GM18507 (cell line): ENCODE measurements at regions not wholly inside any gene's neighbourhood (a gene's known extent, or its start where the extent isn't known, plus 50 kb on each side); places are given as distances from the start of the nearest gene placed in this dataset.
"Not testable (repeated sequence)": the region's sequence is repeated elsewhere in the genome, so short reads cannot be mapped to it uniquely, and the experiment has no call there.

ENCODE experiments used
- DNase-seq: peaks from one replicate; pipeline ENCODE4 v3.0.0; 2011; ENCODE audit warnings: low read depth; ENCODE audit not compliant: insufficient read length; ENCODE audit errors: extremely low spot score
- FAIRE-seq: peaks from 2 replicates; lab custom pipeline; 2011; peaks lifted over from hg19 to GRCh38; lab: Jason Lieb, UNC

DNA sequence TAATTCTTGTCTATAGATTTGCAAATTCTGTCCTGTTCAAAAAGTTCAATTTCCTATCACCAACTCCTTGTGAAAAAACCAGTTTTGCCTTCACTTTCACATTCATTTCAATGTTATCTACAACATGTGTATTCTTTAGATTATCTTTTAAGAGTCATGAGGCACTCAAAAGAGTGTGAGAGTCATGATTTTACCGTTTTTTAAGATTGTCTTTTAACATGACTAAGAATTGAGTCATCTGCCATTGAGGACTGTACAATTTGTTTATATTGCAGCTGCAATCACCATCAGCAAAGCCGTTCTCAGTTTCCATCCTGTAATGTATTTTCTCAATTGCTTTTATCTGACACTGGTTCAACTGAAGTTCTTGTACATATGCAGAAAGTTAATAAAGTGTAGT lies 275.8 kb downstream of the LNPK start:
- DNase-seq (no peak), FAIRE-seq (no peak)

DNA sequence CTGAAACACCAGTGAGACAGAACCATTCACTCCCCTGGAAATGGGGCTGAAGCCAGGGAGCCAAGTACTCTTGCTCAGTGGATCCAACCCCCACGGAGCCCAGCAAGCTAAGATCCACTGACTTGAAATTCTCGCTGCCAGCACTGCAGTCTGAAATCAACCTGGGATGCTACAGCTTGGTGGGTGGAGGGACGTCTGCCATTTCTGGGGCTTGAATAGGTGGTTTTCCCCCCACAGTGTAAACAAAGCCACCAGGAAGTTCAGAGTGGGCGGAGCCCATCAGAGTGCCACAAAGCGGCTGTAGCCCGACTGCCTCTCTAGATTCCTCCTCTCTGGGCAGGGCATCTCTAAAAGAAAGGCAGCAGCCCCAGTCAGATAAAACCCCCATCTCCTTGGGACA lies 292.8 kb downstream of the LNPK start:
- DNase-seq (no peak), FAIRE-seq (no peak)

DNA sequence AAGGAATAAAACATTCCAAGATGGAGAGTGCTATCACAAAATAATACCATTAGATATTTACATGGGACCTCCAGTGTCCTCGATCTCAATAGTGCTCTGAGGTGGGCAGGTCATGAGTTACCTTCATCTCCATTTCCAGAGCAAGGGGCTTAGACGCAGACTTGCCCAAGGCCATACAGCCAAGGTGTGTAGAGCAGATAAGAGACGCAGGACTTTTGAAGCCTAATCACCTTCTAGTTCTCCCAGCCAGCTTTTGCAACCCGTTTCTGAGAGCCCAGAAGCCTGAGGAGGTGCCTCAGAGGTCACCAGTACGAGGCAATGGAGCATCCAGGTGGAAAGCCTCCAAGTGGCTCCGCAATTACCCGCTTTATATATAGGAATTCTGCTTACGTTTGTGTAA lies 294.7 kb downstream of the LNPK start:
- FAIRE-seq (no peak), DNase-seq (no peak)

- DNase-seq, FAIRE-seq: not testable (repeated sequence)
These were observed 297.5 kb downstream of the LNPK start for GRCh38 chr2:175704568-175704967.

GRCh38 chr2:175698061-175698460 lies 304.0 kb downstream of the LNPK start:
- DNase-seq (no peak), FAIRE-seq (no peak)

- DNase-seq = no peak
- peak; percentile 74 for FAIRE-seq
These were observed 311.8 kb downstream of the LNPK start for GRCh38 chr2:175690113-175690837.

DNA sequence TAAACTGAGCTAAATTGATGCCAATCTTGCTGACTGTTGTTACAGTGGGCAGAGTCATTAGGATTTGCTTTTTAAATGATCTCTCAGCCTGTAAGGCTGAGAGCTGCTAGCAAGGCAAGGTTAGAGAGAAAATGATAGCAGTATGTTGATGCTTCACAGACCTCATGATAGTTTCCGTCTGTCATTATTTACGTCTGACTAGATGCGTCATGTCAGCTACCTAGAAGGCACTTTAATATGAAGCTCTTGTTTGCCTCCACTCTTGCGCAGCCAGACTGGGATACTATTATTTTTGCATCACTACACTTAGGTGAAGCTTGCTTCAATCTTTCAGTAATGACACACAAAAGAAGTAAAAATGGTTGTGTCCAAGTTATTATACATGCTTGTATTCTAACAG lies 313.8 kb downstream of the LNPK start:
- no peak for DNase-seq
- FAIRE-seq = no peak

- no peak for FAIRE-seq
- DNase-seq = no peak
These were observed 314.6 kb downstream of the LNPK start for GRCh38 chr2:175687465-175687864.

GRCh38 chr2:175686002-175686401 lies 316.1 kb downstream of the LNPK start:
- no peak for DNase-seq
- FAIRE-seq = no peak

DNA sequence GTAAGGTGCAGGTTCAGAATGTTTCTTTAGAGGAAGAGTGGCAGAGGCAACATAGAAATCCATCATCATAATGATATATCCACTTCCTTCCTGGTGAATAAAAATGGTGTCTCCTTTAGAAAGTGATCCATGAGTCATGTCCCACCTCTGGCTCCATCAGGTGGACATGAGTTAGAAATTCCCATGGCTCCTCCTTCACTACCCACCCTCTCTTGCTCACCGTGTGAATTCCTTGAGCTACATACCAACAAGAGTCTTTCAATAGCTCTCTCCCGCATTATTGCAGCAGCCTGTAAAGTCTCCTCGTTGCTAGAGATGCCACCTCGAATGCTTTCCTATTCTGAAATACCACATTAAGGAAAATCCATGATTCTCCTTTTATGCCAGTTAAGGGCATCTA lies 317.6 kb downstream of the LNPK start:
- FAIRE-seq (no peak), DNase-seq (no peak)

DNA sequence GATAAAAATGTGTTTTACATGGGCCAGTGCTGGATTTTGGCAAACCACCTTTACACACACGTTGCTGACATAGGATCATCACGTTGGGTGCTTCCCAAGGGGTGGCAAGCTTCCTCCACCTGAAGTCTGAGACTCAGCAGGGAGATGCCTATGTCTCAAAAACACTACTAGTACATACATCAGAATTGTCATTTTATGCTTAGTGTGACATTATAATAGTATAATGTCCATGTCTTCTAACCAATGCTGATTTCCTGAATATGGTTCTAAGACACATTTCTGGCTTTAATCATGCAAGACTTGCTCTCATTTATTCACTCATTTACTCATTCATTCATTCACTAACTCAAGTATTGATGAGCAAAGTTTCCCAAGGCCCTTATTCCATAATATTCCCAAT lies 322.3 kb downstream of the LNPK start:
- FAIRE-seq = no peak
- DNase-seq = no peak

- no peak for DNase-seq
- no peak for FAIRE-seq
These were observed 322.8 kb downstream of the LNPK start for GRCh38 chr2:175679231-175679630.

DNA sequence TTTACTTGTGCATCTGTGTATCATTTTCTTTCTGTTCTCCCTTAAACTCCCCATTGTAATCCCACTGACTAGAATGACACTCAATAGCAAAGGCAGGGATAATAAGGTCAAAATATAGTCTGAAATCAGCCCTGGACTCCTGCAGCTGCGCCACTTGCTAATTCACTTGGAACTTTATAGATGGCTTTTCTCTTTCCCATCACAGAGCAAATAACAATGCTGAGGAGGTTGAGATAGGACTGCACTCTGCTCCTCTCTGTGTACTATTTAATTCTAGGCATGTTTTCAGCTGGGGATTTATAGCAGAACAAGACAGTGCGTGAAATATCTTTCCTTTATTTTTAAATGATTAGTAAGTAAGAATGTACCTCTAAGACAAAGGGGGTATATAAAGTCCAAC lies 324.2 kb downstream of the LNPK start:
- FAIRE-seq (no peak), DNase-seq (no peak)

DNA sequence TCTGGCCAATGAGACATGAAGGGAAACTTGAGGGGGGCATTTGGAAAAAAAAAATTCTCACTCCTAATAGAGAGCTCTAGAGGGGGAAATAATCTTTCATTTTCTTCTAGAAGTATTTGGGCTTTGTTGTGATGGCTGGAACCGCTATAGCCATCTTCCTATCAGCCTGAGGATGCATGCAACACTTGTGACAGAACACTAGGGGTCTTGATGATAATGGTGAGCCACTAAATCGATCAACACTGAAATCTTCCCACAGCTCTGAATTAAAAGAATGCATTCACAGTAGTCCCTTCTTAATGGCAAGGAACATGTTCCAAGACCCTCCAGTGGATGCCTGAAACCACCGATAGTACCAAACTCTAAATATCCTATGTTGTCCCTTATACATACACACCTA lies 325.3 kb downstream of the LNPK start:
- no peak for FAIRE-seq

DNA sequence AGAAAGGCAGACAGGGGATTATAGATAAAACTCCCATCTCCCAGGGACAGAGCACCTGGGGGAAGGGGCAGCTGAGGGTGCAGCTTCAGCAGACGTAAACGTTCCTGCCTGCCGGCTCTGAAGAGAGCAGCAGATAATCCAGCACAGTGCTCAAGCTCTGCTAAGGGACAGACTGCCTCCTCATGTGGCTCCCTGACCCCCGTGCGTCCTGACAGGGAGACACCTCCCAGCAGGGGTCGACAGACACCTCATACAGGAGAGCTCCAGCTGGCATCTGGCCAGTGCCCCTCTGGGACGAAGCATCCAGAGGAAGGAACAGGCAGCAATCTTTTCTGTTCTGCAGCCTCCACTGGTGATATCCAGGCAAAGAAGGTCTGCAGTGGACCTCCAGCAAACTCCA lies 333.3 kb downstream of the LNPK start:
- DNase-seq, FAIRE-seq: not testable (repeated sequence)

More for the DNA sequence above, 325.3 kb downstream of the LNPK start:
- no peak for DNase-seq

DNA sequence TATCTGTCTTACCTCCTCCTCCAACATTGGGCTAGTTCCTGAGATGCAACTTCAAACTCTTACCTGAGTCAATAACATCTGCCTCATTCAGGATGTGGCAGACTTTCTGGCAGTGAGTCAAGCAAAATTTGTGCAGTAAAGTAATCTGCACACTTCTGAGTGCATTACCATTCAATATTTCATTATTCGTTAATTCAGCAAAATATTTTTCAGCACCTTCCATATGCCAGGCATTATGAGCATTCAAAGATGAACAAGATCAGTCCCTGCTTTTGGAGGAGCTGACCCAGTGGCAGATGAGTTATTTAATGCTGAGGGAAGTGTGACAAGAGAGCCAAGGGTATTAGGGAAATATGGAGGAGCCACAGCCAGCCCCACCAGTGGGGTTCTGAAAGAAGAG lies 339.7 kb downstream of the LNPK start:
- no peak for FAIRE-seq
- DNase-seq = no peak

DNA sequence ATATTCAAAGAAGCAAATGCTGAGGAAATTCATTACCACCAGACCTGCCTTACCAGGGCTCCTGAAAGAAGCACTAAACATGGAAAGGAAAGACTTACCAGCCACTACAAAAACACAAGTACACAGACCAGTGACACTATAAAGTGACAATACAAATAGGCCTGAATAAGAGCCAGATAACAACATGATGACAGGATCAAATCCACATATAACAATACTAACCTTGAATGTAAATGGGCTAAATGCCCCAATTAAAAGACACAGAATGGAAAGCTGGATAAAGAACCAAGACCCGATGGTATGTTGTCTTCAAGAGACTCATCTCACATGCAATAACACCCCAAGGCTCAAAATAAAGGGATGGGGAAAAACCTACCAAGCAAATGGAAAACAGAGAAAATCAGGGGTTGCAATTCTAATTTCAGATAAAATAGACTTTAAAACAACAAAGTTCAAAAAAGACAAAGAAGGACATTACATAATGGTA lies 353.4 kb downstream of the LNPK start:
- no peak for FAIRE-seq
- no peak for DNase-seq

DNA sequence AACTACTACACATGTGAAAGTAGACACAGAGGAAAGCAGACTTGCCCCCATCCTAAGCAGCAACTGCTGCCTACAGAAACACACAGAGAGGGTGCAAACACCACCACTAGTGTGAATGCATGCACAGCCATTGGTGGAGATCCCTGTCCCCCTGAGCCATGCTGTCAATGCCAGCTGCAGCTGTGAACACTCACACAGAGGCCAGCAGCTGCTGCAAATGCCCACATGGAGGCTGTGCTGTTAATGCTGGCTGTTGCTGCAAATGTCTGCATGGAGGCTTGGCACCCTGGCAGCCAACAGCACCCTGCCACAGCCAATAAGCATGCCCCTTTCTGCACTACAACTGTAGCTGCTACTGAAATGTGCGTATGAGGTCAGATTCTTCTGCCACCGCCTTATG lies 355.0 kb downstream of the LNPK start:
- DNase-seq (no peak), FAIRE-seq (no peak)

DNA sequence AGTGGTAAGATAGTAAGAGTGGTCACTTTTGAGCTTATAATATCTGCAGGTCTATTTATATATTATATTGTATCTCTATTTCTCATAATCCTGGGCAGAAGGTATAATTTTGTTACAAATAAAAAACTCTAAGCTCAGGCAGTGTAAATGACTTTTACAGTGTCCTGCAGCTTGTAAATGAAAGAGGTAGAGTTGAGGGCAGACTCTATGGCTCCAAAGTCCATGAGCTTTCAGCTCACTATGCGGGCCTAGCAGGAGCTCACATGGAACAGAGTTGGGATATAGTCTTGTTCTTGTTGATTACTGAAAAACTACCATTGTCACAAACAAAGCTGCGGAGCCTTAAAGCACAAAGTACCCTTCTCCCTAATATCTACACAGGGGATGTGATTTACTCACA lies 361.4 kb downstream of the LNPK start:
- no peak for FAIRE-seq

GRCh38 chr2:175633227-175633626 lies 368.8 kb downstream of the LNPK start:
- FAIRE-seq (no peak), DNase-seq (no peak)

More for the DNA sequence above, 361.4 kb downstream of the LNPK start:
- DNase-seq = no peak

DNA sequence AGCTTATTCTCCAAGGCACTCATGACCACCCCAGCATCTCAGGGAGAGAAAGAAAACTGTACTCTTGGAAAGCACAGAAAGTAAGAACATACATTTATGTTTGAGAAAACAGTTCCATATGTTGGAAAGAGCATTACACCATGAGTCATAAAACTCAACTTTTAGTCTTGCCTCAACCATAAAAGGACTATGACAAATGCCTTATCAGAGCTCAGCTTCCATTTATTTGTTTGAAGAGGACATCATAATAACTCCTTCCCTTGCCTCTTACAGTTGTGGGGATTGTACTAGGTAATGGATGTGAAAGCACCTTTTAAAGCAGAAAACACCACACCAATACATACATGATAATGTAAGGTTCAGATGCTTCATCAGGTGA lies 370.8 kb downstream of the LNPK start:
- FAIRE-seq = no peak

More for the DNA sequence above, 370.8 kb downstream of the LNPK start:
- DNase-seq = no peak
